Activated CD8-positive, alpha-beta T cell treated with anti-CD3 and anti-CD28 coated beads for 36 hours (primary cell): ENCODE measurements at regions not wholly inside any gene's neighbourhood (a gene's known extent, or its start where the extent isn't known, plus 50 kb on each side); places are given as distances from the start of the nearest gene placed in this dataset.

Experiments used
- ATAC-seq: fragments of 200-7000 bp; cut with Tn5 transposase; one replicate; pipeline ENCODE4 v1.10.0; 2021; ENCODE audit warnings: mild to moderate bottlenecking, moderate library complexity
- CTCF ChIA-PET: fragments of 350-600 bp; sonication (Branson Sonifier 250); formaldehyde crosslinking; loops from one replicate; lab custom pipeline; 2021; ENCODE audit warnings: antibody characterized with exemption; lab: Charles Lee
- POLR2A ChIA-PET: fragments of 350-600 bp; sonication (Branson Sonifier 250); formaldehyde crosslinking; loops from one replicate; lab custom pipeline; 2021; ENCODE audit warnings: antibody characterized with exemption; lab: Charles Lee
- DNase-seq: peaks from one replicate; pipeline ENCODE4 v3.0.0-alpha.2; 2020
- H3K27ac Mint-ChIP-seq: one replicate; pipeline ENCODE4 v1.8.0; 2021; ENCODE audit warnings: mild to moderate bottlenecking, mixed read lengths
- H3K27me3 Mint-ChIP-seq: one replicate; pipeline ENCODE4 v1.8.0; 2021; ENCODE audit warnings: mixed read lengths
- H3K36me3 Mint-ChIP-seq: one replicate; pipeline ENCODE4 v1.8.0; 2021; ENCODE audit warnings: low read depth, mixed read lengths
- H3K4me1 Mint-ChIP-seq: one replicate; pipeline ENCODE4 v1.8.0; 2021; ENCODE audit warnings: low read depth, mixed read lengths
- H3K4me3 Mint-ChIP-seq: one replicate; pipeline ENCODE4 v1.8.0; 2021; ENCODE audit warnings: mild to moderate bottlenecking, moderate library complexity, mixed read lengths
- H3K9me3 Mint-ChIP-seq: one replicate; pipeline ENCODE4 v1.8.0; 2021; ENCODE audit warnings: mixed read lengths
- CTCF ChIP-seq: fragments of 200-600 bp; IDR thresholded peaks from one replicate; pipeline ENCODE4 v1.8.0; 2022; ENCODE audit warnings: antibody characterized with exemption, mild to moderate bottlenecking
- intact Hi-C: fragments of 100-400 bp; cut with micrococcal nuclease; formaldehyde crosslinking; loops from one replicate; pipeline ENCODE4 v1.10.0; 2022

- Mint-ChIP-seq H3K27ac (no peak overlapping the region), H3K36me3 (no peaks in the 10 kb centered on the region), H3K4me1 (no peaks in the 10 kb centered on the region), H3K27me3 (no peaks in the 10 kb centered on the region), H3K9me3 (no peaks in the 10 kb centered on the region), H3K4me3 (no peak overlapping the region)
- ChIA-PET CTCF (no interaction called here), POLR2A (no interaction called here)
- TF ChIP-seq CTCF, result no peak
- DNase-seq, result no peak
- intact Hi-C loops, result no loop called here
- ATAC-seq, result no peak
Measured at GRCh38 chr13:19090495-19090894, 91.1 kb downstream of the TUBA3C start.

GRCh38 chr13:19089315-19089714 lies 92.3 kb downstream of the TUBA3C start:
- ATAC-seq, result no peak
- Mint-ChIP-seq H3K4me1 (no peaks in the 10 kb centered on the region), H3K4me3 (no peak overlapping the region), H3K36me3 (no peaks in the 10 kb centered on the region), H3K27ac (no peak overlapping the region), H3K9me3 (no peaks in the 10 kb centered on the region), H3K27me3 (no peaks in the 10 kb centered on the region)
- ChIA-PET CTCF (no interaction called here), POLR2A (no interaction called here)
- TF ChIP-seq CTCF, result no peak
- intact Hi-C loops, result no loop called here
- no peak for DNase-seq

- no peak for DNase-seq
- Mint-ChIP-seq H3K9me3 (no peaks in the 10 kb centered on the region), H3K27ac (no peak overlapping the region), H3K4me1 (no peaks in the 10 kb centered on the region), H3K36me3 (no peaks in the 10 kb centered on the region), H3K27me3 (no peaks in the 10 kb centered on the region), H3K4me3 (no peak overlapping the region)
- CTCF ChIA-PET, result no interaction called here
- POLR2A ChIA-PET, result no interaction called here
- intact Hi-C loops, result no loop called here
- ATAC-seq, result no peak
- TF ChIP-seq CTCF, result no peak
Measured at GRCh38 chr13:19088416-19088815, 93.2 kb downstream of the TUBA3C start.

GRCh38 chr13:19085876-19086275 lies 95.7 kb downstream of the TUBA3C start:
- intact Hi-C loops, result no loop called here
- ChIA-PET CTCF (no interaction called here), POLR2A (no interaction called here)
- no peak for TF ChIP-seq CTCF
- Mint-ChIP-seq H3K4me3 (no peak overlapping the region), H3K9me3 (peaks cover under 1% of the 10 kb centered on the region), H3K4me1 (no peaks in the 10 kb centered on the region), H3K36me3 (no peaks in the 10 kb centered on the region), H3K27me3 (no peaks in the 10 kb centered on the region), H3K27ac (no peak overlapping the region)
- ATAC-seq (no peak), DNase-seq (no peak)

- Mint-ChIP-seq H3K4me1 (no peaks in the 10 kb centered on the region), H3K27ac (no peak overlapping the region), H3K36me3 (no peaks in the 10 kb centered on the region), H3K9me3 (peaks cover 2% of the 10 kb centered on the region), H3K27me3 (no peaks in the 10 kb centered on the region), H3K4me3 (no peak overlapping the region)
- intact Hi-C loops, result no loop called here
- DNase-seq, result no peak
- ChIA-PET CTCF (no interaction called here), POLR2A (no interaction called here)
- no peak for ATAC-seq
- TF ChIP-seq CTCF, result no peak
Measured at GRCh38 chr13:19085258-19085657, 96.4 kb downstream of the TUBA3C start.
